Forelimb muscle (tissue), 1 donor: ENCODE measurements at regions not wholly inside any gene's neighbourhood (a gene's known extent, or its start where the extent isn't known, plus 50 kb on each side); places are given as distances from the start of the nearest gene placed in this dataset.

Source experiments
- DNase-seq: peaks from one replicate; pipeline ENCODE4 v3.0.0-alpha.2; 2013; ENCODE audit warnings: low read depth

DNA sequence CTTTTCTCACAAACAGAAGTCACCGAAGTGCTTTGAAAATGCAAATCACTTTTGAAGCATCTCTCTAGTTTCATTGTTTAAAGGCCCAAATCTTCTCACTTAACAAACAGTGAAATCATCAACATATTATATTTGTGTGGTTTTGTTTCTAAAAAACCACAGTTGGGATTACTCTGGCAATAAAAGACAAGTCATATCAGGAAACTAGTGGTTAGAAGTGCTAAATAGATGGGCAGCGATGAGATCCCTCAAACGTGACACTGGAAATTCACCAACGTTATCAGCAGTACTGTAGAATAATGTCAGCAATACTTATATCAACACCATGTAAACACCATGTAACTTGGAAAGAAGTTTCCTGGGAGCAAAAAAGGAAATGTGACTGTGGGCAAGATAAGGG, 893.5 kb downstream of the SUCLG1 start:
- no peak for DNase-seq

DNA sequence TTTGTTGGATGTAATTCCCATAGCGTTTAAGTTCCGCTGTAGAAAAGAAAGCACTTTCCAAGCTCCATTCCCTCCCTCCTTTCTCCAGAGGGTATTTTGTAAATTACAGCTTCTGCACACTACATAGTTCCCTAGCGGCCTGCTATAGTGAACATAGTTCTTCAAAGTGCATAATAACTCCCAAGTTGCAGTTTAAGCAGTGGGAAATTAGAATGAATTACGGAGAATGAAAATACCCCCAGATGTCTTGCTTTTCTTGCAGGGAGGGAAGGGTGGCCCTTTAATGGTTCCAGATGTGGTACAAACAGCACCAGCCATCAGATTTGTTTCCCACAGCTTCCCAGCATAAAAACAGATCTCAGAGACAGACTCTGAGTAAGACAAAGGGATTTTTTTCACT, 893.9 kb downstream of the SUCLG1 start:
- no peak for DNase-seq

DNA sequence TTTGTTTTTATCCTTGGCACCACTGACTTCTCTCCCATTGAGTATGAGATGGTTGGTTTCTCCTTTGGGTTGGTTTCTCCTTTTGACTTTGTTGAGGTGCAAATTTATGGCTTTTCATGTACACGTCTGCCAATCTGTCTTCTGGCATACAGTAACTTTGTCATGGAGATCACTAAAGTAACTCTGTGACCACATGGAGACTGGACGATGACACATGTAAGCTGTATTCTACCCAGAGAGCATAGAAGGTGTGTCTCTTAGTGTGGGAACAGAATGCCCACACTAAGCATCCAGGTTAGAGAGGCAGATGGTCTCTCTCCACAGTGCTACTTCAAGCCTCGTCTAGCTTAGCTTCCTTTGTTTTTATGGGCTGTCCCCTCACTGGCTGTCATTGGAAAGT, 897.5 kb downstream of the SUCLG1 start:
- DNase-seq, result no peak

DNA sequence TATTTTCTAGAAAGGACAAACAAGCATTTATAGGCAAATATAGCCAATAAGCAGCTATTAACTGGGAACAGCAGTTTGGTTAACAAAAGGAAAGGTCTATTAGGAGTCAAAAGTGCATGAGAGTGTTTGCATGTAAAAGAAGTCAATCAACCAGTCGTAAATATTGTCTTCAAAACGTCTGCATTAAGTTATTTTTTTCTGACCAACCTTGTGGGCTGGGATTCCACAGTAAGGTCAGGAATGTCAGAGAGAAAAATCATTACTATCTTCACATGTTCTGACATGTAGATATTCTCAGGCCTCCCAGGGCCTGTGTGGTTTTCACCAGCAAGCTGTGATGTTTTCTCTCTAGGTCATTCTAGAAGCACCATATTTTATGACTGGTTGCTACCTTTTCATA, 922.5 kb downstream of the SUCLG1 start:
- DNase-seq, result no peak

DNA sequence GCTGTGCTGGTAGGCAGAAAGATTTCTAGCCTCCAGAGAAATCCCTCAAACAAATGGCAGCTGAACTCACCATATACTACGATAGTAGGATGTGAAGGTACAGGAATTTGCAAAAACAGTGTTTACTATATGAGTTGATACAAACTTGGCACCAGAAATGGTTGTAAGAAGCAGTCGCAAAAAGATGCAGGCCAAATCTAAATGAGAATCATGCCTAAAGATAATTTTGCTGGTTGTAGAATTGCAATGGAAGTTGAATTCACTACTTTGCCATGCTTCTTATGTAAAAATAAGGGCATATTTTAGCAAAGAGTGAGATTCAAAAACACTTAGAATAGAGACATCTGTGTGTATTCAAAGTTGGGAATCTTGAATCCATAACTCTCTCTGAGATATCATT, 924.7 kb downstream of the SUCLG1 start:
- DNase-seq, result no peak

DNA sequence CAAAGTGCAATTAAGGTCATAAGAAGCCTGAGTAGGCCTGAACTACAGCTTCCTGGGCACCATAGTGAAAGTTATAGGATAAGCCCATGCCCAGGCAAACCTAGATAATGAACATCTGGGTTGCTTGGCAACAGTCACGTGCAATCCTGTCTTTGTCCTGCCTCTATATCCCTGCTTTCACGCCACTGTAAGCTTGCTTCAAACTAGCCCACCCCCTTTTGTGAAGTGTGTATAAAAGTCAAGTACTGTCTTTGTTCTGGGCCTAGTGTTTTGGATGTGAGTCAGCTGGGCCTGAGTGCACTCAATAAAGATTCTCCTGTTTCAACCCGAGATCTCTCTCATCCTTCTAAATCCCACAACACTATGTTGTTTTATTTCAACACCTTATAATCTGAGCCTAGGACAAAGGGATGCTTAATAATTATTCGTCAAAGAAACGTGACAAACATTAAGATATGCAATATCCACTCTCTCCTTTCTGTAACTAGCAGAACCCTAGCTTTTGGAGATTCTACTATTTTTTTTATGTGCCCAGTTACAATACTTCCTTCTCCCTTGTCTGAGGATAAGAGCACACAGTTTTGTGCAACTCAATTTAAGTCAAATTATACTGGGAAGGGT, 927.8 kb downstream of the SUCLG1 start:
- DNase-seq, result no peak

DNA sequence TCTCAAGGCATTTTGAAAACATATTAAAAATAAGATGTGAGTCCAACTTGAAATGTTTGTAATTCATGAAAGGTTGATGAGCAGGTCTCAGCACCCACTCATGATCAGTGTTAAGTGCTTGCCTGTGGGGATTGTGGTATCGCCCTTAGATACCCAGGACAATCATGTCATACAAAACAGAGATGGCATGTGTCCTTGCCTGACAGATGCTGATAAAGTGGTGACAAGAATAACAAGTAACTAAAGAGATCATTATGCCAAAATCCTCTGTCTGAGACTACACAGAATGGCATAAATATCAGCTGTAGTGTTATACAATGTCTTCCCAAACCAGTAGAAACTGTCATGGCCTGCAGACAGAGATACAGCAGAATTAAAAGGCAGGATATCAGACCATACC, 930.3 kb downstream of the SUCLG1 start:
- DNase-seq, result no peak

DNA sequence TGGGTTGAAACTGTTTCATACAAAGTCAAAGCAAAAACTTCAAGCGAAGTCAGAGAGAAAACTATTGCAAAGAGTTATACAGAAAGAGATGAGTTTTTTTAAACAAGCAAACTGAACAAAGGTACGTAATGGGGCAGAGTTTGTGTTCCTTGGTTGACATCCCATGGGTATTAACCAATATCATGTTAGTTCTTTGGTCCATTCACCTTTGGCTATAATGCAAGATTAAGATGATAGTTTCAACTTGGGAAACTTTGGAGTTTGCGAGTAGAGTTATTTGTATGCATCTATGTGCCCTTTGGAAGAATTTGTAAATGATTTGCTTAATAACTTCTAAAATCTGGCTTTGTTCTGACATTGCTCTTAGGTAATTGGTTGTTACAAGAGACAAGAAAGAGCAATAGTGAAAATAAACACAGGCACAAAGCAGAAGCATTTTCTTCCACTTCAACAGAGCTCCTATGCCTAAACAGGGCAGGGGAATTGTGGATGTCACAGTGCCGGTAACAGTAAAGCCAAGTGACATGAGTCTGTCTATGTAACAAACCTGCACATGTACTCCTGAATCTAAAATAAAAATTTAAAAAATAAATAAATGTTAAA, 936.1 kb downstream of the SUCLG1 start:
- DNase-seq, result no peak

DNA sequence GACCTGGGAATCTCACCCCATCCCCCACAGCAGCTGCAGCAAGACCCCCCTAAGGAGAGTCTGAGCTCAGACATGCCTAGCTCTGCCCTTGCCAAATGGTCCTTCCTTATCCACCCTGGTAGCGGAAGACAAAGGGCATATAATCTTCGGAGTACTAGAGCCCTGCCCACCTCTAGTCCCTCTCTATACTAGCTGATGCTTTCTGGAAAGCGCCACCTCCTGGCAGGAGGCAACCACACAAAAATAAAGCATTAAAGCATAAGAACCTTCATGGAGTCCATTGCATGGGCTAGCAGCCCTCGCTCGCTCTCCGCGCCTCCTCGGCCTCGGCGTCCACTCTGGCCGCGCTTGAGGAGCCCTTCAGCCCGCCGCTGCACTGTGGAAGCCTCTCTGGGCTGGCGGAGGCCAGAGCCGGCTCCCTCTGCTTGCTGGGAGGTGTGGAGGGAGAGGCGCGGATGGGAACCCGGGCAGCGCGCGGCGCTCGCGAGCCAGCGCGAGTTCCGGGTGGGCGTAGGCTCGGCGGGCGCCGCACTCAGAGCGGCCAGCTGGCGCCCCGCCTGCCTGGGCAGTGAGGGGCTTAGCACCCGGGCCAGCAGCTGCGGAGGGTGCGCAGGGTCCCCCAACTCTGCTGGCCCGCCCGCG, 941.2 kb downstream of the SUCLG1 start:
- no peak for DNase-seq

DNA sequence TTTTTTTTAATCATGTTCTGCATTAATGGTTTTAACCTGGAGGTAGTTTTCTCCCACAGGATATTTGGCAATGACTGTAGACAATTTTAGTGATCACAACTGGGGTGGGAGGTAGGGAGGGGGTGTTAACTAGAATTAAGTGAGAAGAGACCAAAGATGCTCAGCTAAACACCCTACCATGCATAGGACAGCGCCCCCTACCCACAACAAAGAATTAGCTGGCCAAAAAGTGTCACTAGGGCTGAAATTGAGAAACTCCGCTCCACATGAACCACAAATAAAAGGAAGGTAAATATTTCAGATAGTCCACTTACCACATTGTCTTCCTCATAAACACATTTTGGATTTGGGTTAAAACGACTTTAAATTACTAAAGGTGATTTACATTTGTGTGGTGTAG, 942.6 kb downstream of the SUCLG1 start:
- no peak for DNase-seq

DNA sequence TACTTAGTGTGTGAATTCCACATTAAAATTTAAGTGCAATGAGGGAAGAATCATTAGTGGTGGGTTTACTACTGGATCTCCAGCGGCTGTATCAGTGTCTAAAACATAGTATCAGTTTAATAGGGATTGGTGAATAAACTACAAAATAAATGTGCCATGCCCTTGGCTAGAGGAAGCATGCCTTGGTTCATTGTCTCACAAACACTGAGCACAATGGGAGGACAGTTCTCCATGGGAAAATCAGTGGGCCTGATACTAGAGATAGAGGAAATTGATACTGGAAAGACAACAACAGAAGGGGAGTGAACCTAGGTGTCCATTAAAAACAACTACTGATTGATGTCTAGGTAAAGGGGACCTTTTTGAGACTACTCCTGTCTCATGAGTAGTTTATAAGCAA, 971.6 kb downstream of the SUCLG1 start:
- DNase-seq, result no peak

DNA sequence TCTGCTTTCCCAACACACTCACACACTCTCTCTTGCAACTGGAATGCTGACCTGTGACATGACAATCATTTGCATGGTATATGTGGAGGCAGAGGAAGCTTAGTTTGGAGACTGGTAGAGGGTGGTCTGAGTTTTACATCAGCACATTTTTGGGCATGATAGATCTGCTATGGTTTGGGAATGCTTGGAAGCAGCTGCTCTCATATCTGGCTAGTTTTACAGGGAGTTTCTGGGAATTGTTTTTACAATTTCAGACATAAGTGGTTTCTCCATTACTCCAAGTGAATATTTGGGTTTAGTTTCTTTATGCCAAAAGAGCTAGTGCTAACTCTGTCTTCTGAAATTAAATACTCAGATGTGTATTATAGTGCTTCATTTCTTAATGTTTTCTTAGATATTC, 977.6 kb downstream of the SUCLG1 start:
- DNase-seq, result no peak

DNA sequence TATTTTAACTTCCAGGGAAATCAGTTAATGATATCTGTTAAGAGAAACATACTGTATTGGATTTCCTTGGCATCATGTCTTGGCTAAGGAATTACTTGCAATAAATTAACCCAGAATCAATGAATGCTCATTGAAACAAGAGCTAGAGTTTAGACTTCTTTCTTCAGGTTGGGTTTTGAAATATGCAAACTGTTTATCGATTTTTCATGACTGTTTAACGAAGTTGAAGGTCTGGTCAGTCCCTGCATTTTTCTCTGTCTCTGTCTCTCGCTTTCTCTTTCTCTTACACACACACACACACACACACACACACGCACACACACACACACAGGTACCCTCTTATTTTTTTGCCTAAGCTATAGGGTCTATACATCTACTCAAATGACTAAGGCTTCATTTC, 981.0 kb downstream of the SUCLG1 start:
- DNase-seq, result no peak

DNA sequence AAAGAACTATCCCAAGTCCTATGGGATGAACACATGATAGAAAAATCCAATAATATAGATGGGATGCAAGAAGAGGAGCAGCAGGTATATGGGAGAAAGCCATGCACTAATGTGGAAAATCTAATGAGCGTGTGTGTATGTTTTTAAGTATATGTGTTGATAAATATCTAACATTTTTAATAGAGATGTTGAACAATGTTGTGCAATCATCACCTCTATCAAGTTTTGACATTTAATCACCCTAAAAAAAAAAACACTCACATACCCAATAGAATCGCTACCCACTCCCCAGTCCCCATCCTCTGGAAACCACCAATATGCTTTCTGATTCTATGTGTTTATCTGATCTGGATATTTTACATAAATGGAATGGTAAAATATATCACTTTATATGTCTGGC, 983.7 kb downstream of the SUCLG1 start:
- DNase-seq, result no peak

DNA sequence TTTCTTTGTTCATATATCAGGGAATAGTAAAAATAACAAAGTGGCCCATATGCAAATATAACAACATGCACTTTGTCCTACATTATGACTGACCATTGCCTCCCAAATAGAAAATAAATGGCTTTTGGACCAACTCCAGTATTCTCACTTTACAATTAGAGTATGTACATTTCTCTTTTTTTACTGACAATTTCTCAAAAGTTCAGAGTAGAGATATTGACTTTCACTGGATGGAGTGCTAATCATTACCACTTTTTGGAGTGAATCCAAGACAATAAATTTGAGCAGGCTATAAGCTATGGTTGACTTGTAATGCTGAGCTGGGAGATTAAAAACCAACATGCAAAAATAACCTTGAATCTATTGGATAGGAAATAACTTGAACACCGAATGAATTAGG, 987.4 kb downstream of the SUCLG1 start:
- DNase-seq, result no peak

DNA sequence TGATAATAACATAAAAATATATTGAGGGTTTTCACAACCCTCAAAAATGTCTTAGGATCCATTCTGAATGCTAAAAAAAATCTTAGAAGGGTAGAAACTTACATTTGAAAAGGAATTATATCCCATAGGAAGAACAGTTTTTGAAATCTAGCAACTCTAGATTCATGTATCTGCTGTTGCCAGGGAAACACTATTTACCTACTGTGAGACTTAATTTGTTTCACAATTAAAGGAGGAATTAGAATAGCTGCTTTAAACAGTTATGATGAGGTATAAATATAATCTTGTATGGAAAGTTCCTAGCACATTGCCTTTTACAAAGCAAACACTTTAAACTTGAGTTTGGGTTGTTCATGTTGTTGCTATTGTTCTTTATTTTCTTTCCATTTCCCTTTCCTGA, 988.2 kb downstream of the SUCLG1 start:
- DNase-seq, result no peak

DNA sequence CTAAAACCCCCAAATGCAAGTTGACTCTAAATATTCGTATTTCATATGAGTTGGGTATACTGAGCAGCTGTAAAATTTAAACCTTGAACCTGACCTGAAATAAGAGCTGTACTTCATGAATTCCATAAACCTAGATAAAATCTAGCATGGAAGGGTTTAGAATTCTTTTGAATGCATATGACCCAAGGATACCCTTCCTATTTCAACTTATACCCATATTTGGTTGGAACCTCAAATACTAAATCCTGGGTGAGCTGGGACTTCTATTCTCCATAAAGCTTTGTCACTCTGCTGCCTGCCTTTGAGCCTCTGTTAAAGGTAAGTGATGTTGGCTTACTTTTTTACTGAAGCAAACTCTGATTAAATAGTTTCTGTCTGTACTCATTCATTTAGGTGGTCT, 994.6 kb downstream of the SUCLG1 start:
- no peak for DNase-seq

DNA sequence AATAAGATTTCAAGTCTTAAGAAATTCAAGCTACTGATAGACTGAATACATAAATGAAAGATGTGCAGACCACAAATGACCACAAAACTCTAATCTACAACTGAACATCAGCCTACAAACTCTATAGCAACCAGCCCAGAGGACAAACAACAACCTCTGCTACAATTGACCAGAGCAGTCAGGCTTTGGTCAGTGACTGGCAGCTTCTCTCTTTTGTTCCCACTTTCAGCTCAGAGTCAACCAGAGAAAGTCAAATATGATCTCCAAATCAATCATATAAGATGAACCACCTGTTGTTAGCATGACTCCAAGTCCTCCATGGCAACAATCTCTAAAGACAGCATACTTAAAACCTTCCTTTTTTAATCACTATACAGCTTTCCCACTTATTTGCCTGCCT, 996.2 kb downstream of the SUCLG1 start:
- DNase-seq, result no peak

DNA sequence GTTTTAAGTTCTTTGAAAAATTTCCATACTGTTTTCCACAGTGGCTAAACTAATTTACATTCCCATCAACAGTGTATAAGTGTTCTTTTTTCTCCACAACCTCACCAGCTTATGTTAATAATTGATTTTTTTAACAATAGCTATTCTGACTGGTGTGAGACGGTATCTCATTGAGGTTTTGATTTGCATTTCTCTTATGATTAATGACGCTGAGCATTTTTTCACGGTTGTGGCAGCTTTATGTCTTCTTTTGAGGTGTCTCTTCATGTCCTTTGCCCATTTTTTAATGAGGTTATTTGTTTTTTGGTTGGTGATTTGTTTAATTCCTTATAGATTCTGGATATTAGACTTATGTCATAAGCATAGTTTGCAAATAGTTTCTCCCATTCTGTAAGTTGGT, 997.9 kb downstream of the SUCLG1 start:
- no peak for DNase-seq

DNA sequence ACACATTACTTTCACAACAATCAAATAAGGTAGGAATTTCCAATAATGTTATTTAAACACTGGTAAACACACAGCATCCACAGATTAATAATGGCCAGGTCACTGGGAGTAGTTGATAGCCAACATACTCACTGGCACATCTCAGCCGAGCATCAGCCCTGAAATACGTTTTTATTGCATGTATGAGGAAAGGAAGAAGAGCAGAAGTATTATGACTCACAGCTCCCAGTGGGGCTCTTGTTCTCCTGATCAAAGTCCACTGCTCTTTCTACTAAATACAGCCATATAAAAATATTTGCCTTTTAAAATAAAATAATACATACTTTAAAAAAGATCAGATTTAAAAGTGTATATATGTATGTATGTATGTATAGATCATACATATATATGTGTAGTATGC, 999.6 kb downstream of the SUCLG1 start:
- no peak for DNase-seq

DNA sequence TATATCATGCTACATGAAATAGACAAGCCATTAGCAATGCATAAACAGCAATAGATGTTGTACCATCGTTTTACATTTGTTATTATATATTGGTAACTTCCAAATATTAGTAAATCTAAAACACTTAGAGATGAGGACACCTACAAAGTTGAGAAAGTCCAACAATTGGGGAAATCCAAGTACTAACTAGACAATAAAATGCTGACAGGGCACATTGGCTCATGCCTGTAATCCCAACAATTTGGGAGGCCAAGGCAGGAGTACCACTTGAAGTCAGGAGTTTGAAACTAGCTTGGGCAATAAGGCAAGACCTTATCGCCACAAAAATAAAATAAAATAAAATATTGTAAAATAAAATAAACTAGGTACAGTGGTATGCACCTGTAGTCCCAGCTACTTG, 1023.1 kb downstream of the SUCLG1 start:
- no peak for DNase-seq

DNA sequence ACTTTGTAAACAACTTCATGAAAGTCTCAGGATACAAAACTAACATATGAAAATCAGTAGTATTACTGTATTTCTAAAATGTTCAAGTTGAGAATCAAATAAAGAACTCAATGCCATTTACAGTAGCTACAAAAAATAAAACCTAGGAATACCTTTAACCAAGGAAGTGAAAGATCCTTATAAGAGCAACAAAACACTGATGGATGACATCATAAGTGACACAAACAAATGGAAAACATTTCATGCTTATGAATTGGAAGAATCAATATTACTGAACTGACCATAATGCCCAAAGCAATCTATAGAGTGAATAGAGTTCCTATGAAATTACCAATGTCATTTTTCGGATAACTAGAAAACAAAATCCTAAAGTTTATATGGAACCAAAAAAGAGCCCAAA, 1038.1 kb downstream of the SUCLG1 start:
- DNase-seq, result no peak

DNA sequence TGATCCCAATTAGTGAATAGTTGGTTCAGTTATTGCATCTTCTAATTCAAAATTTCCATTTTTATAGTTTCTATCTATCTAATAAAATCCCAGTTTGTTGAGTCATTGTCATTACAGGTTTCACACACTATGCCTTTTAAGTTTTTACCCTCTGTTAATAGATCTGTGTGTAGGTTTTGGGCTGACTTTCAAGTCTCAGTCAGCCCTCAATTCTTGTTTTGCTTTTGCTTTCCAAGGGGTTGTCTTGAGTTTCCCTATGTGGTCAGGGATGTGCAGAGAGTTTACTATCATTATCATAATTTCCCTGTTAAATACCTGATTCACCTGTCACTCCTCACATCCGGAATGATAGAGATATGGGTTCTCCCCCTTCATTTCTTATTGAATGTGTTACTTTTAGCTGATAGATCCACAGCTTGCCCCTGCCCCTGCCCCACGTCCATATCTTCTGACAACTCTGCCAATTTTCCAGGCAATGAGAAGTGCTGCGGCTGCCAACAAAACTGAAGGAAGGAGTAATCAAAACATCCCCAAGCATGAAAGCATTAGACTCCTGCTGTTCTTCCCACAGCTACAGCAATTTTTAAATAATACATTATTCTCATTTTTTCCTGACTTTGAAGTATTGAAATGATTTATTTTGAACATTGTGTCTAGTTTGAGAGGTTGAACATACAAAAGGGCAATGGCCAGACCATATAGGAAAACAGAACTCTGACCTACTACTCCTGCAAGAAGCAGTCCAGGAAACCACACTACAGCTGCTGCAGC, 1064.8 kb downstream of the SUCLG1 start:
- DNase-seq, result no peak
